H1 (cell line): ENCODE measurements at regions not wholly inside any gene's neighbourhood (a gene's known extent, or its start where the extent isn't known, plus 50 kb on each side); places are given as distances from the start of the nearest gene placed in this dataset.

ENCODE experiments used
- CTCF ChIP-seq, 3 experiments: IDR thresholded peaks; 1 replicate in 2 of 3; 2 replicates in 1 of 3; pipeline versions ENCODE4 v1.5.1 to v1.6.1; 2011; ENCODE audit warnings: low read length in 3 of 3, mild to moderate bottlenecking in 3 of 3, inconsistent platforms in 2 of 3, low read depth in 1 of 3, moderate library complexity in 1 of 3; ENCODE audit not compliant: insufficient read depth in 1 of 3; ENCODE audit errors: control extremely low read depth in 1 of 3
- EZH2 ChIP-seq: fragments of 200-600 bp; sonication (generic); IDR thresholded peaks from 2 replicates; pipeline ENCODE4 v1.7.1; 2012; ENCODE audit warnings: low read depth, mild to moderate bottlenecking, moderate library complexity, low read length, inconsistent platforms; ENCODE audit not compliant: severe bottlenecking
- POLR2A ChIP-seq, 2 experiments: IDR thresholded peaks; 1 replicate in 1 of 2; 2 replicates in 1 of 2; pipeline ENCODE4 v1.6.1; 2011; ENCODE audit warnings: low read depth in 2 of 2, low read length in 2 of 2, mild to moderate bottlenecking in 2 of 2; ENCODE audit errors: control extremely low read depth in 1 of 2
- POLR2AphosphoS5 ChIP-seq: IDR thresholded peaks from 2 replicates; pipeline ENCODE4 v1.6.1; 2011; ENCODE audit warnings: low read depth, low read length
- RAD21 ChIP-seq, 2 experiments: IDR thresholded peaks in 1 of 2; conservative IDR thresholded peaks in 1 of 2; 2 replicates each; pipeline ENCODE4 v1.6.1; 2011; ENCODE audit warnings: low read depth in 2 of 2, low read length in 2 of 2, improper control_type of control experiment in 1 of 2, inconsistent platforms in 1 of 2, mild to moderate bottlenecking in 1 of 2, moderate library complexity in 1 of 2

- TF ChIP-seq RAD21 (IDR thresholded peaks at IDR 0.05 in 1 of 2, conservative IDR thresholded peaks at IDR 0.05 in 1 of 2; ENCODE audit: low read depth in 2 of 2, low read length in 2 of 2) (no peak), POLR2A (IDR thresholded peaks at IDR 0.05; ENCODE audit: control extremely low read depth in 1 of 2, low read depth in 2 of 2, low read length in 2 of 2) (no peak), CTCF (IDR thresholded peaks at IDR 0.05; ENCODE audit: control extremely low read depth in 1 of 3, insufficient read depth in 1 of 3, low read depth in 1 of 3, low read length in 3 of 3) (no peak), EZH2 (no peak), POLR2AphosphoS5 (no peak)
Observed at GRCh38 chr18:10284540-10285282, 169.7 kb upstream of the APCDD1 start.
